Natural killer cell treated with Interleukin-12 subunit alpha and Interleukin-12 subunit beta and Interleukin-15 and Interleukin-18, amount 100 ng/mL, for 72 hours (primary cell): ENCODE measurements at regions not wholly inside any gene's neighbourhood (a gene's known extent, or its start where the extent isn't known, plus 50 kb on each side); places are given as distances from the start of the nearest gene placed in this dataset.

Source experiments
- ATAC-seq, 2 donors: fragments of 150-1000 bp; cut with Tn5 transposase in 1 of 2; sonication (Bioruptor Pico), chemical (Tn5 transposase) in 1 of 2; 2 replicates each; pipeline ENCODE4 v1.10.0; 2021
- DNase-seq: peaks from one replicate; pipeline ENCODE4 v3.0.0; 2022; ENCODE audit warnings: low spot score
- H3K27ac Mint-ChIP-seq, 2 donors: 1 replicate in 1 of 2; 2 replicates in 1 of 2; pipeline ENCODE4 v1.8.0; 2022; ENCODE audit warnings: mixed read lengths in 2 of 2, mild to moderate bottlenecking in 1 of 2, moderate library complexity in 1 of 2
- H3K27me3 Mint-ChIP-seq, 2 donors: 1 replicate in 1 of 2; 2 replicates in 1 of 2; pipeline ENCODE4 v1.8.0; 2022; ENCODE audit warnings: mixed read lengths in 2 of 2
- H3K36me3 Mint-ChIP-seq: one replicate; pipeline ENCODE4 v1.8.0; 2022; ENCODE audit warnings: mixed read lengths
- H3K4me1 Mint-ChIP-seq, 2 donors: 1 replicate in 1 of 2; 2 replicates in 1 of 2; pipeline ENCODE4 v1.8.0; 2022; ENCODE audit warnings: low read depth in 2 of 2, mixed read lengths in 2 of 2, mild to moderate bottlenecking in 1 of 2
- H3K4me3 Mint-ChIP-seq: one replicate; pipeline ENCODE4 v1.8.0; 2022; ENCODE audit warnings: mixed read lengths
- H3K9me3 Mint-ChIP-seq: 2 replicates; pipeline ENCODE4 v1.8.0; 2022; ENCODE audit warnings: mixed read lengths

DNA sequence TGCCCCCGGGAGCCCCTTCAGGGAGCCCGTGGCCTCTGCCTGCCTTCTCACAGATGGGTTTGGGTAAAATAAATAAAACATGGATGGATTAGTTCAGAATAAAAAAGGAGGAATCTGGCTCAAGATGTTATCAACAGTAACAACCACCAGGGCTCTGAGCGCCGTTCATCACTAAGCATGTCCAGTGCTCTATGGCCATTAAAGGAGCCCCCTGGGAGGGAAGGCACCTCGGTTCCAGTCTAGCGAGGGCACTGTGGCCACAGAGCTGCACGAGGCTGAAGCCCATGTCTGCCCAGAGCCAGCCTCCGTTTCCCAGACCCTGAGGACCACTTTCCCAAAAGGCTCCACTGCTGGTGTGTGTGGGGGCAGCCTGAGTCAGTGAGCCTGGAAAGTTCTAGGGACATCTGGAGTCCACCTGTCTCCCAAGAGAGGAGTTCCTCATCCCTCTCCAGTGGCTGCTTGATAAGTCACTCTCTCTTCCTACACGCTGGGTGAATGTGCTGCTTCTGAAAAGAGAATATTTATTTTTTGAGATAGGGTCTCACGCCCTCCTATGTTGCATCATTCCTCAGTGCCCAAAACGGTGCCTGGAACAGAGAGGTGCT, 614.6 kb downstream of the TBC1D22A start:
- no peak overlapping the region for H3K27ac Mint-ChIP-seq
- peaks cover 0 to 3% of the 10 kb centered on the region in 2 donors for H3K4me1 Mint-ChIP-seq
- H3K27me3 Mint-ChIP-seq = peaks cover 0 to 3% of the 10 kb centered on the region in 2 donors
- H3K9me3 Mint-ChIP-seq = peaks cover 4% of the 10 kb centered on the region
- no peak for ATAC-seq
- no peaks in the 10 kb centered on the region for H3K36me3 Mint-ChIP-seq
- no peak for DNase-seq
- H3K4me3 Mint-ChIP-seq = no peak overlapping the region

- Mint-ChIP-seq H3K9me3 (peaks cover 4% of the 10 kb centered on the region), H3K4me1 (peaks cover 0 to 3% of the 10 kb centered on the region in 2 donors), H3K27me3 (no peaks in the 10 kb centered on the region), H3K36me3 (no peaks in the 10 kb centered on the region), H3K4me3 (no peak overlapping the region), H3K27ac (no peak overlapping the region)
- no peak for DNase-seq
- no peak for ATAC-seq
These were observed 613.9 kb downstream of the TBC1D22A start for GRCh38 chr22:47376322-47376700.

DNA sequence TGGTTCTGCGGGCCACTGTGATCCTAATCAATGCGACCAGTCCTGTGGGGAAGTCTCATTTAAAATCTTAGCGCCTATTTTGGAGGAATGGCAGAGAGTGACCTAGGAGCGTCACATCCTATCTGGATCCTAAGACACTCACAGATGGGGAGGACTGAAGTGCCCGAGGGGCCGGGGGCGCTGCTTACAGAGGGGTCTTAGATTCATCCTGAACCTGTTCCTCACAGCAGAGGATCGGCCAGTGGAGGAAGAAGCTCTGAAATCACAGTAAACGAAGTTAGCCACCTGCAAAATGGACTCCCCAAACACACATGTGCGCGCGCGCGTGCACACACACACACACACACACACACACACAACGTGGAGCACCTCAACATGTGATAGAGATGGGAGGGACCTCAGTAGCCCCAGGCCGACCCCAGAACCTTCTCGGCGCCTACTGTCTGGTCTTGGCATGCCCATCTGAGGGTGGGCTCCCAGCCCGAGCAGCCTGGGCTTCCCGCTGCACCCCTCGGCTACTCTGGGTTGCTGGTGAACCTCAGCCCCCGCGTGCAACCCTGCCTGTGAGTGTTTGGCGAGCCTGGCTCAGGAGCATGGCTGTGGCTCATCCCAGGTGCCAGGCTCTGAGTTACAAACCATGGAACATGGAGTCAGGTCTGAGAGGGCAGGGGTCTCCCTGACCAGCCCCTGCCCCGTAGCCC, 613.3 kb downstream of the TBC1D22A start:
- Mint-ChIP-seq H3K27ac (no peak overlapping the region), H3K4me1 (peaks cover 0 to 3% of the 10 kb centered on the region in 2 donors), H3K9me3 (peaks cover 4% of the 10 kb centered on the region), H3K4me3 (no peak overlapping the region), H3K27me3 (no peaks in the 10 kb centered on the region), H3K36me3 (no peaks in the 10 kb centered on the region)
- peak in 1 of 2 donors; percentile 7 for ATAC-seq
- no peak for DNase-seq

- DNase-seq (no peak), ATAC-seq (peak in 1 of 2 donors; percentile 7)
- no peak overlapping the region for H3K27ac Mint-ChIP-seq
- peaks cover 0 to 3% of the 10 kb centered on the region in 2 donors for H3K4me1 Mint-ChIP-seq
- H3K9me3 Mint-ChIP-seq = peaks cover 4% of the 10 kb centered on the region
- no peaks in the 10 kb centered on the region for H3K36me3 Mint-ChIP-seq
- peaks cover 0 to 2% of the 10 kb centered on the region in 2 donors for H3K27me3 Mint-ChIP-seq
- no peak overlapping the region for H3K4me3 Mint-ChIP-seq
These were observed 612.6 kb downstream of the TBC1D22A start for GRCh38 chr22:47374901-47375575.

DNA sequence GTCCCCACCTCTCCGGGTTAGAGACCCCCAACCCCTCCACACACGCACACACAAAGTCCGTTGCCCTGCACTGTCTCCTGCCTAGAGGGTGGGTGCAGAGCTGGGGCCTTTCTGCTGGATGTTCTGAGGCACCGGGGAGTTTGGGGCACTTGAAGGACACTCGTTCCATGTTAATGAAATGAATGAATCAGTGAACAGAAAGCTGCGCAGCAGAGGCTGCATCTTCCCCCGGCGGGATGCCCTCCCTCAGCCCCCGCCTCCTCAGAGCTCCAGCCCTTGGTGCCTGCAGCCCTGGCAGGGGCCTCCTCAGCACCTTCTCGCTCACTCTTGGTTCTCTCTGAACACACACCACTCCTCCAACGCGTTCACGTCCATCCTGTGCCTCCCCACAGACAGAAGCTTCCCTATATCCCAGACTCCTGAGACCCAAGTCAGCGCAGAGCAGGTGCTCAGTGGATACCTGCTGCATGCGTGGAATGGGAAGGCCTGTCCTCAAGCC, 611.9 kb downstream of the TBC1D22A start:
- H3K36me3 Mint-ChIP-seq = no peaks in the 10 kb centered on the region
- DNase-seq = no peak
- peaks cover 0 to 2% of the 10 kb centered on the region in 2 donors for H3K27me3 Mint-ChIP-seq
- peak in 1 of 2 donors; percentile 16 for ATAC-seq
- H3K4me1 Mint-ChIP-seq = peaks cover 0 to 3% of the 10 kb centered on the region in 2 donors
- peaks cover 4% of the 10 kb centered on the region for H3K9me3 Mint-ChIP-seq
- no peak overlapping the region for H3K27ac Mint-ChIP-seq
- H3K4me3 Mint-ChIP-seq = no peak overlapping the region

GRCh38 chr22:47373648-47374272, 611.3 kb downstream of the TBC1D22A start:
- ATAC-seq = no peak
- peaks cover 0 to 2% of the 10 kb centered on the region in 2 donors for H3K4me1 Mint-ChIP-seq
- H3K27ac Mint-ChIP-seq = no peak overlapping the region
- peaks cover 0 to 2% of the 10 kb centered on the region in 2 donors for H3K27me3 Mint-ChIP-seq
- H3K36me3 Mint-ChIP-seq = no peaks in the 10 kb centered on the region
- no peak for DNase-seq
- peaks cover 3% of the 10 kb centered on the region for H3K9me3 Mint-ChIP-seq
- H3K4me3 Mint-ChIP-seq = no peak overlapping the region

DNA sequence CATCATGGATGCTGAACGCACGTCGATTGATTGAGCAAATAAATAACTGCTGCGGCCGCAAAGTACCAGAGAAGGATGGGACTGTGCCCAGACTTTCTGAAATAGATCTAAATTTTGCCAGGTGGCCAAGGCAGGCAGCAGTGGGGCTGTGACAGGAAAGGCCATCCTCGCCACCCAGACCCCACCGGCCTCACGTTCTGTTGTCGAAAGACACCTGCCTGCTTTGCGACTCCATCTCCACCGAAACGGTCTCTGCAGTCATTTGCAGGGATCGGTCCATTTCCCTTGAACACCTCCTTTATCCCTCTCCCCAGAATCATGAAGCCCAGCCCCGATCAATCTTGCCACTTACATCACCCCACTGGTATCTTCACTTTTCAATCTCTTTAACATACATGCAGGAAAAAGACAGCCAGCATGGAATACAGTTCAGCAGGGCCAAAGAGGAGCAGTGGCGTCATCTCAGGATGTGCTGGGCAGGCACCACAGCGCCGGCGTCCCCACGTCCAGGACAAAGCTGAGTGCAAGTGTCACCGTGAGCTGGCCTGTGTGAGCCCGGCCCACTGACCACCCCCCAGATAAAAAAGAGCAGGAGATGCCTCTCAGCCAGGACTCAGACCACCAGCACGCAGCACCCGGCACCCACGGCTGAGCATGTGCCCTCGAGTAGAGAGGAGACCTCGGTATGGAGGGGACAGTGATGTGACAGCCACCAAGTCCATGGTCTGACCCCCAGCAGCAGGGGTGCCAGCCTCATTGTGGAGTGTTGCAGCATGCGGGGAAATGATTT, 610.3 kb downstream of the TBC1D22A start:
- DNase-seq = no peak
- no peak overlapping the region for H3K4me3 Mint-ChIP-seq
- no peaks in the 10 kb centered on the region for H3K9me3 Mint-ChIP-seq
- no peak overlapping the region for H3K27ac Mint-ChIP-seq
- H3K4me1 Mint-ChIP-seq = no peaks in the 10 kb centered on the region
- no peaks in the 10 kb centered on the region for H3K36me3 Mint-ChIP-seq
- H3K27me3 Mint-ChIP-seq = peaks cover 0 to 2% of the 10 kb centered on the region in 2 donors
- ATAC-seq = no peak

- DNase-seq (no peak), ATAC-seq (no peak)
- Mint-ChIP-seq H3K36me3 (no peaks in the 10 kb centered on the region), H3K27ac (no peak overlapping the region), H3K9me3 (no peaks in the 10 kb centered on the region), H3K27me3 (peaks cover 0 to 5% of the 10 kb centered on the region in 2 donors), H3K4me1 (no peaks in the 10 kb centered on the region), H3K4me3 (no peak overlapping the region)
These were observed 609.7 kb downstream of the TBC1D22A start for GRCh38 chr22:47372111-47372581.

DNA sequence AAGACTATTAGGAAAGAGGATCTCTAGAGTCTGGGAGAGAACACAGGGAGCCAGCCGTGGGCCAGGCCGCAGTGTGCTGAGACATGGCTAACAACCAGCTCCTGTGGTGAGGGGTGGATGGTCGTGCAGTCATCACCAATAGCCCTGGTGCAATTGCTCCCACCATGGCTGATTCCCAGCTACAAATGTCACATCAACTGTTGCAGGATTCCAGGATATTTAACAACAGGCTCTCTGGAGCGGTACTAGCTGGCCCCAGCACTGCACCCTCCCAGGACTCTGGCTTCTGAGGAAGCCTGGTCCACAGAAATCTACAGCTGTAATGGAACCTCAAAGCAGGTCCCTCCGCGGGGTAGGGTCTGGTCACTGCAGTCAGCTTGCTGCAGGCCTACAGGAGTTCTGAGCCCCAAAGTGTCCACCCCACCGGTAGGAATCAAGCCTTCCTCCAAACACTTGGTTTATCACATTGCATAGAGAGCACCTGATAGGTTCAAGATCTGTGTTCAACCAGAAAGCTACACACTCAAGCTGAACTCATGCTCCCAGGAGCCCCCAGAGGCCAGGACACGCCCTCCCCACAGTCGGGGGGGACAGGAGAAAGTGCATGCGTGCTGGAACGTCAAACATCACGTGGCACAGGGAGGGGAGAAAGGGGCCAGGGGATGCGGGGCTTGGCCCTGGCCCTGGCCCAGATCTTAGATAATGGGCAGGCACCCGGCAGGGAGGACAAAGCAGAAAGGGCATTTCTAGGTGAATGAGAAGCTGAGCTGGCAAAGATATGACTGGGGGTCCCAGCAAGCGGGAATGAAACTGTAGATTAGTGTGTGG, 609.0 kb downstream of the TBC1D22A start:
- H3K9me3 Mint-ChIP-seq = no peaks in the 10 kb centered on the region

GRCh38 chr22:47370448-47371262, 608.2 kb downstream of the TBC1D22A start:
- Mint-ChIP-seq H3K36me3 (no peaks in the 10 kb centered on the region), H3K27ac (no peak overlapping the region), H3K4me3 (no peak overlapping the region), H3K9me3 (no peaks in the 10 kb centered on the region), H3K27me3 (peaks cover 0 to 8% of the 10 kb centered on the region in 2 donors), H3K4me1 (no peaks in the 10 kb centered on the region)
- ATAC-seq (no peak), DNase-seq (no peak)

More for the DNA sequence above, 609.0 kb downstream of the TBC1D22A start:
- no peak for DNase-seq
- Mint-ChIP-seq H3K27ac (no peak overlapping the region), H3K27me3 (peaks cover 0 to 8% of the 10 kb centered on the region in 2 donors), H3K4me1 (no peaks in the 10 kb centered on the region), H3K36me3 (no peaks in the 10 kb centered on the region), H3K4me3 (no peak overlapping the region)
- no peak for ATAC-seq

DNA sequence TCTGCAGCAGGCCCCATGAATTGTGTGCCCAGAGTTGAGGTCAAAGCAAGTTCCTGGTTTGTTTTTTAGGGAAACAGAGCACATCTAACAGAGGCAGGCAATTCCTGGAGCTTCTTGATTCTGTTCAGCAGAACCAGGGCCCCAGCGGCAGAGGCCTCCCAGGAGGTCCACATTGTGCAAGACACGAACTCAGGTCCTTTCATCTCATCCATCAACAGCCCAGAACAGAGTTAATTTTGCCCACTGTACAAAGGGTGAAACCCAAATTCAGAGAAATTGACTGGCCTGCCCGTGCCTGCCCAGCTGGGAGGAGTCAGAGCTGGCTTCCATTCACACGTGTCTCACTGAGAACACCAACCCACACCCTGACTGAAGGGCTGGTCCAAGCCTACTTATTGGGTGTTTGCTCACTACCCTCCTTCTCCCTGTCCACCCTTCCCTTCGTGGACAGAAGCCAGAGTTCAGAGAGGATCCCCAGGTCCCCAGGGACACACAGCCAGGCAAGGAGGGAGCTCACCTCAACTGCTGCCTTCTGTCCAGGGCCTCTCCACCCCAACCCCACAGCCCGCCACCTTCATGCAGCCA, 607.1 kb downstream of the TBC1D22A start:
- no peaks in the 10 kb centered on the region for H3K4me1 Mint-ChIP-seq
- ATAC-seq (no peak), DNase-seq (no peak)
- no peaks in the 10 kb centered on the region for H3K36me3 Mint-ChIP-seq
- no peak overlapping the region for H3K27ac Mint-ChIP-seq
- peaks cover 6 to 8% of the 10 kb centered on the region in 2 donors for H3K27me3 Mint-ChIP-seq
- no peak overlapping the region for H3K4me3 Mint-ChIP-seq
- H3K9me3 Mint-ChIP-seq = no peaks in the 10 kb centered on the region
